B cell (primary cell): ENCODE measurements at regions not wholly inside any gene's neighbourhood (a gene's known extent, or its start where the extent isn't known, plus 50 kb on each side); places are given as distances from the start of the nearest gene placed in this dataset.
"Not testable (repeated sequence)": the region's sequence is repeated elsewhere in the genome, so short reads cannot be mapped to it uniquely, and the experiment has no call there.

ENCODE experiments used
- EZH2 ChIP-seq: IDR thresholded peaks from 2 replicates; pipeline ENCODE4 v1.6.1; 2012; ENCODE audit warnings: borderline replicate concordance, low read depth, mild to moderate bottlenecking, moderate library complexity, low read length; ENCODE audit not compliant: insufficient read depth, poor library complexity, severe bottlenecking
- TF ChIP-seq, protein P1 (sequence below): fragments of 200-600 bp; IDR thresholded peaks from one replicate; pipeline ENCODE4 v1.8.0; 2022; ENCODE audit warnings: antibody characterized with exemption, mild to moderate bottlenecking

GRCh38 chr9:40578908-40579307 lies 549.6 kb downstream of the FOXD4L6 start:
- TF ChIP-seq, protein P1, sequence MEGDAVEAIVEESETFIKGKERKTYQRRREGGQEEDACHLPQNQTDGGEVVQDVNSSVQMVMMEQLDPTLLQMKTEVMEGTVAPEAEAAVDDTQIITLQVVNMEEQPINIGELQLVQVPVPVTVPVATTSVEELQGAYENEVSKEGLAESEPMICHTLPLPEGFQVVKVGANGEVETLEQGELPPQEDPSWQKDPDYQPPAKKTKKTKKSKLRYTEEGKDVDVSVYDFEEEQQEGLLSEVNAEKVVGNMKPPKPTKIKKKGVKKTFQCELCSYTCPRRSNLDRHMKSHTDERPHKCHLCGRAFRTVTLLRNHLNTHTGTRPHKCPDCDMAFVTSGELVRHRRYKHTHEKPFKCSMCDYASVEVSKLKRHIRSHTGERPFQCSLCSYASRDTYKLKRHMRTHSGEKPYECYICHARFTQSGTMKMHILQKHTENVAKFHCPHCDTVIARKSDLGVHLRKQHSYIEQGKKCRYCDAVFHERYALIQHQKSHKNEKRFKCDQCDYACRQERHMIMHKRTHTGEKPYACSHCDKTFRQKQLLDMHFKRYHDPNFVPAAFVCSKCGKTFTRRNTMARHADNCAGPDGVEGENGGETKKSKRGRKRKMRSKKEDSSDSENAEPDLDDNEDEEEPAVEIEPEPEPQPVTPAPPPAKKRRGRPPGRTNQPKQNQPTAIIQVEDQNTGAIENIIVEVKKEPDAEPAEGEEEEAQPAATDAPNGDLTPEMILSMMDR = not testable (repeated sequence)
- not testable (repeated sequence) for TF ChIP-seq EZH2
